ENCODE measurements at regions not wholly inside any gene's neighbourhood (a gene's known extent, or its start where the extent isn't known, plus 50 kb on each side); places are given as distances from the start of the nearest gene placed in this dataset.

DNA sequence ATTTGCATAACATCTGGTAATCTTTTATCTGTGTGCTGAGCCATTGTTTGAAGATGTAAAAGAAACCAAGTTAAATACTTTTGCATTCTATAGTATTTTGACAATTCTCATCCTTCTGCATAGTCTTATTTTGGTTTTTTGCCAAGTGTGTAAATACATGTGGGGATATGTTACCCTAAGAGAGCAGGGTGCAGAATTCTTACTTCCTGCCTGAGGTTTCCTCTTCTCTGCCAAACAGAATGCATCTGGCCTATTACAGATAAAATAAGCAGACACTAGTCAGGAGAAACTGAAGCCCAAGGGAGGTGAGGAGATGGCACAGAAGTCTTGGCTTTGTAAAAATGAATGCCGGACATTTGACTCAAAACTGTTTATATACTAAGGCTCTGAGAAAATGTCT lies 462.1 kb downstream of the TMEM38B start:
- TF ChIP-seq JUND (IDR thresholded peaks at IDR 0.05) (no peak), NR2F2 (IDR thresholded peaks at IDR 0.05) (no peak), SP1 (IDR thresholded peaks at IDR 0.05) (no peak)

DNA sequence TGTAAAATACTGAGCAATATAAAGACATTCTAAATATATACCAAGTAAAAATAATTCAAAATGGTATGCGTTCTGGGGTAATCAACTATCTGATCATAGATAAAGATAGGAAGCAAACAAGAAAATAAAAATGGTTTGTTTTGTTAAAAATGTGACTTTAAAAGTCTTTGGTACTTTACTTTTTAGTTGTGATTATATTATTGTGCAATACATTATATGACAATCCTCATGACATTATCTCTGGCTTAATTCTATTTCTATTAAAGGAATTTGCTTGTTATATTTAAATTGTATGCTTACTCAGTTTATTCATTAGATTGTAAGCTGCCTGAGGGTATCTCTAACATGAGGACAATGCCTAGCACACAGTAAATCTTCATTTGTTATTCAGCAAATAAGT lies 477.9 kb downstream of the TMEM38B start:
- Histone ChIP-seq H3K4me3 (ENCODE audit: low read depth in 1 of 3, low read length in 3 of 3) (no peak overlapping the region), H3K27me3 (ENCODE audit: control insufficient read depth in 4 of 4, insufficient read depth in 4 of 4, low read length in 3 of 4) (no peaks in the 10 kb centered on the region), H3K27ac (ENCODE audit: low read depth in 1 of 2, low read length in 2 of 2) (no peak overlapping the region), H3K9me3 (ENCODE audit: control insufficient read depth in 4 of 4, low read length in 3 of 4) (no peaks in the 10 kb centered on the region), H3K9ac (ENCODE audit: low read depth in 1 of 2, low read length in 2 of 2) (no peak overlapping the region), H3K36me3 (ENCODE audit: control insufficient read depth in 4 of 4, insufficient read depth in 3 of 4, low read depth in 1 of 4, low read length in 3 of 4) (no peaks in the 10 kb centered on the region), H3K4me1 (ENCODE audit: control insufficient read depth in 4 of 4, insufficient read depth in 4 of 4, low read length in 3 of 4) (no peaks in the 10 kb centered on the region)
- TF ChIP-seq, protein P1, sequence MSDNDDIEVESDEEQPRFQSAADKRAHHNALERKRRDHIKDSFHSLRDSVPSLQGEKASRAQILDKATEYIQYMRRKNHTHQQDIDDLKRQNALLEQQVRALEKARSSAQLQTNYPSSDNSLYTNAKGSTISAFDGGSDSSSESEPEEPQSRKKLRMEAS (IDR thresholded peaks at IDR 0.05): no peak
- TF ChIP-seq HNF4A (conservative IDR thresholded peaks at IDR 0.05) (no peak), NR2F2 (IDR thresholded peaks at IDR 0.05) (no peak), FOXA2 (IDR thresholded peaks at IDR 0.05) (no peak), JUND (IDR thresholded peaks at IDR 0.05) (no peak), YY1 (IDR thresholded peaks at IDR 0.05) (no peak), EGR1 (IDR thresholded peaks at IDR 0.05; ENCODE audit: low read depth in 2 of 2) (no peak), RXRA (IDR thresholded peaks at IDR 0.05) (no peak), GABPA (IDR thresholded peaks at IDR 0.05 in 1 of 2, conservative IDR thresholded peaks at IDR 0.05 in 1 of 2) (no peak), FOXA1 (IDR thresholded peaks at IDR 0.05) (no peak), HNF4G (IDR thresholded peaks at IDR 0.05) (no peak), TAF1 (conservative IDR thresholded peaks at IDR 0.05) (no peak), SP1 (IDR thresholded peaks at IDR 0.05) (no peak)
- TF ChIP-seq, protein P2, sequence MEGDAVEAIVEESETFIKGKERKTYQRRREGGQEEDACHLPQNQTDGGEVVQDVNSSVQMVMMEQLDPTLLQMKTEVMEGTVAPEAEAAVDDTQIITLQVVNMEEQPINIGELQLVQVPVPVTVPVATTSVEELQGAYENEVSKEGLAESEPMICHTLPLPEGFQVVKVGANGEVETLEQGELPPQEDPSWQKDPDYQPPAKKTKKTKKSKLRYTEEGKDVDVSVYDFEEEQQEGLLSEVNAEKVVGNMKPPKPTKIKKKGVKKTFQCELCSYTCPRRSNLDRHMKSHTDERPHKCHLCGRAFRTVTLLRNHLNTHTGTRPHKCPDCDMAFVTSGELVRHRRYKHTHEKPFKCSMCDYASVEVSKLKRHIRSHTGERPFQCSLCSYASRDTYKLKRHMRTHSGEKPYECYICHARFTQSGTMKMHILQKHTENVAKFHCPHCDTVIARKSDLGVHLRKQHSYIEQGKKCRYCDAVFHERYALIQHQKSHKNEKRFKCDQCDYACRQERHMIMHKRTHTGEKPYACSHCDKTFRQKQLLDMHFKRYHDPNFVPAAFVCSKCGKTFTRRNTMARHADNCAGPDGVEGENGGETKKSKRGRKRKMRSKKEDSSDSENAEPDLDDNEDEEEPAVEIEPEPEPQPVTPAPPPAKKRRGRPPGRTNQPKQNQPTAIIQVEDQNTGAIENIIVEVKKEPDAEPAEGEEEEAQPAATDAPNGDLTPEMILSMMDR (IDR thresholded peaks at IDR 0.05; ENCODE audit: low read depth, low read length, missing input control): no peak
- TF ChIP-seq, protein P3, sequence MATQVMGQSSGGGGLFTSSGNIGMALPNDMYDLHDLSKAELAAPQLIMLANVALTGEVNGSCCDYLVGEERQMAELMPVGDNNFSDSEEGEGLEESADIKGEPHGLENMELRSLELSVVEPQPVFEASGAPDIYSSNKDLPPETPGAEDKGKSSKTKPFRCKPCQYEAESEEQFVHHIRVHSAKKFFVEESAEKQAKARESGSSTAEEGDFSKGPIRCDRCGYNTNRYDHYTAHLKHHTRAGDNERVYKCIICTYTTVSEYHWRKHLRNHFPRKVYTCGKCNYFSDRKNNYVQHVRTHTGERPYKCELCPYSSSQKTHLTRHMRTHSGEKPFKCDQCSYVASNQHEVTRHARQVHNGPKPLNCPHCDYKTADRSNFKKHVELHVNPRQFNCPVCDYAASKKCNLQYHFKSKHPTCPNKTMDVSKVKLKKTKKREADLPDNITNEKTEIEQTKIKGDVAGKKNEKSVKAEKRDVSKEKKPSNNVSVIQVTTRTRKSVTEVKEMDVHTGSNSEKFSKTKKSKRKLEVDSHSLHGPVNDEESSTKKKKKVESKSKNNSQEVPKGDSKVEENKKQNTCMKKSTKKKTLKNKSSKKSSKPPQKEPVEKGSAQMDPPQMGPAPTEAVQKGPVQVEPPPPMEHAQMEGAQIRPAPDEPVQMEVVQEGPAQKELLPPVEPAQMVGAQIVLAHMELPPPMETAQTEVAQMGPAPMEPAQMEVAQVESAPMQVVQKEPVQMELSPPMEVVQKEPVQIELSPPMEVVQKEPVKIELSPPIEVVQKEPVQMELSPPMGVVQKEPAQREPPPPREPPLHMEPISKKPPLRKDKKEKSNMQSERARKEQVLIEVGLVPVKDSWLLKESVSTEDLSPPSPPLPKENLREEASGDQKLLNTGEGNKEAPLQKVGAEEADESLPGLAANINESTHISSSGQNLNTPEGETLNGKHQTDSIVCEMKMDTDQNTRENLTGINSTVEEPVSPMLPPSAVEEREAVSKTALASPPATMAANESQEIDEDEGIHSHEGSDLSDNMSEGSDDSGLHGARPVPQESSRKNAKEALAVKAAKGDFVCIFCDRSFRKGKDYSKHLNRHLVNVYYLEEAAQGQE (IDR thresholded peaks at IDR 0.05): no peak
- TF ChIP-seq, protein P4, sequence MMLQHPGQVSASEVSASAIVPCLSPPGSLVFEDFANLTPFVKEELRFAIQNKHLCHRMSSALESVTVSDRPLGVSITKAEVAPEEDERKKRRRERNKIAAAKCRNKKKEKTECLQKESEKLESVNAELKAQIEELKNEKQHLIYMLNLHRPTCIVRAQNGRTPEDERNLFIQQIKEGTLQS (IDR thresholded peaks at IDR 0.05): no peak
- TF ChIP-seq, protein P5, sequence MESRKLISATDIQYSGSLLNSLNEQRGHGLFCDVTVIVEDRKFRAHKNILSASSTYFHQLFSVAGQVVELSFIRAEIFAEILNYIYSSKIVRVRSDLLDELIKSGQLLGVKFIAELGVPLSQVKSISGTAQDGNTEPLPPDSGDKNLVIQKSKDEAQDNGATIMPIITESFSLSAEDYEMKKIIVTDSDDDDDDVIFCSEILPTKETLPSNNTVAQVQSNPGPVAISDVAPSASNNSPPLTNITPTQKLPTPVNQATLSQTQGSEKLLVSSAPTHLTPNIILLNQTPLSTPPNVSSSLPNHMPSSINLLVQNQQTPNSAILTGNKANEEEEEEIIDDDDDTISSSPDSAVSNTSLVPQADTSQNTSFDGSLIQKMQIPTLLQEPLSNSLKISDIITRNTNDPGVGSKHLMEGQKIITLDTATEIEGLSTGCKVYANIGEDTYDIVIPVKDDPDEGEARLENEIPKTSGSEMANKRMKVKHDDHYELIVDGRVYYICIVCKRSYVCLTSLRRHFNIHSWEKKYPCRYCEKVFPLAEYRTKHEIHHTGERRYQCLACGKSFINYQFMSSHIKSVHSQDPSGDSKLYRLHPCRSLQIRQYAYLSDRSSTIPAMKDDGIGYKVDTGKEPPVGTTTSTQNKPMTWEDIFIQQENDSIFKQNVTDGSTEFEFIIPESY (IDR thresholded peaks at IDR 0.05): no peak
- 85% methylated on average over 1 of the region's 1 CpG for WGBS
- DNase-seq (ENCODE audit: low spot score): no peak

More for the DNA sequence above, 462.1 kb downstream of the TMEM38B start:
- Histone ChIP-seq H3K4me3 (ENCODE audit: low read depth in 1 of 3, low read length in 3 of 3) (no peak overlapping the region), H3K27ac (ENCODE audit: low read depth in 1 of 2, low read length in 2 of 2) (no peak overlapping the region), H3K27me3 (ENCODE audit: control insufficient read depth in 4 of 4, insufficient read depth in 4 of 4, low read length in 3 of 4) (no peaks in the 10 kb centered on the region), H3K9ac (ENCODE audit: low read depth in 1 of 2, low read length in 2 of 2) (no peak overlapping the region), H3K9me3 (ENCODE audit: control insufficient read depth in 4 of 4, low read length in 3 of 4) (no peaks in the 10 kb centered on the region), H3K4me1 (ENCODE audit: control insufficient read depth in 4 of 4, insufficient read depth in 4 of 4, low read length in 3 of 4) (peaks cover 0 to 3% (median 0%) of the 10 kb centered on the region in 4 donors), H3K36me3 (ENCODE audit: control insufficient read depth in 4 of 4, insufficient read depth in 3 of 4, low read depth in 1 of 4, low read length in 3 of 4) (no peaks in the 10 kb centered on the region)
- 75% methylated on average over 1 of the region's 1 CpG for WGBS
- no peak for DNase-seq (ENCODE audit: low spot score)

All from liver (tissue), 8 donors.